Fibroblast of skin of right biceps (primary cell): ENCODE measurements at regions not wholly inside any gene's neighbourhood (a gene's known extent, or its start where the extent isn't known, plus 50 kb on each side); places are given as distances from the start of the nearest gene placed in this dataset.
"Not testable (repeated sequence)": the region's sequence is repeated elsewhere in the genome, so short reads cannot be mapped to it uniquely, and the experiment has no call there.

Source experiments
- DNase-seq: peaks from one replicate; pipeline ENCODE4 v3.0.0-alpha.2; 2013

DNA sequence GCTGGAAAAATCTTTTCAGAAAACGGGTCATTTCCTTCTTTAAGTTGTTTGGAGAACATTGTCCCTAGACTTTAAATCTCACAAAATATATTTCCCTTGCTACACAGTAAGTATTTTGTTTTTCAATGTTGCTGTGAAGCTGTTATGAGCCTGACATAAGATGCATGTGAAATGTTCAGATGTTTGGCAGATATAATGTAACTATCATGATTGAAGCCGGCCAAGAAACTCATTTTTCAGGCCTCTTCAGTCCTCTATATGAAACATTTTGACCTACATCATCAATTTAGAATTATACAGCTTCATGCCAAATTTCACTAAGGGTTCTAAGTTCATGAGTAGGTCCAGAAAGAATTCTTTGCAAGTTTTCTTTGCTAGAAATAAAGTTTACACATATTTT lies 133.8 kb downstream of the JRKL start:
- no peak for DNase-seq

DNA sequence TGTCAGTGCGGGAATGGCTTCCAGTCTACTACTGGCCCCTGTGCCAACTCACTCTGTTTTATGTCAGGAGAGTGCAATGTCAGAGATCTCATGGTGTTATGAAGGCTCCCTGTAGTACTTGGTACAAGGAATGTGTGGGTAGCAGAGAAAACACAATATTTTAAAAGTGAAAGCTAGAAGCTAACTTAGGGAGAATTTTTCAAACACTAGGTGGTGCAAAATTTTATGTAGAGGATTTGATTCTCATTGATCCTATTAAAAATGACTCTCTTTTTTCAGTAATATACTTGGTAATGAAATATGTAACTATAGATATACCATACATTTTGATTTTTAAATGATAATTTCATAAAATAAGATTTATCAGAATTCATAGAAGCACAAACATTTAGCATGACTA lies 134.7 kb downstream of the JRKL start:
- no peak for DNase-seq

DNA sequence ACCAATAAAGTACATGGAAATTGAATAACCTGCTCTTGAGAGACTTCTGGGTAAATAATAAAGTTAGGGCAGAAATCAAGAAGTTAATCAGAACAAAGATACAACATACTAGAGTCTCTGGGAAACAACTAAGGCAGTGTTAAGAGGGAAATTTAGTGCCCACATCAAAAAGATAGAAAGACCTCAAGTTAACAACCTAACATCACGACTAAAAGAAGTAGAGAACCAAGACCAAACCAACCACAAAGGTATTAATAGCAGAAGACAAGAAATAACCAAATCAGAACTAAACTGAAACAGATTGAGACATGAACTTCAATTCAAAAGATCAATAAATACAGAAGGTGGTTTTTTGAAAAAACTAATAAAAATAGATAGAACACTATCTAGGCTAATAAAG lies 140.7 kb downstream of the JRKL start:
- no peak for DNase-seq

DNA sequence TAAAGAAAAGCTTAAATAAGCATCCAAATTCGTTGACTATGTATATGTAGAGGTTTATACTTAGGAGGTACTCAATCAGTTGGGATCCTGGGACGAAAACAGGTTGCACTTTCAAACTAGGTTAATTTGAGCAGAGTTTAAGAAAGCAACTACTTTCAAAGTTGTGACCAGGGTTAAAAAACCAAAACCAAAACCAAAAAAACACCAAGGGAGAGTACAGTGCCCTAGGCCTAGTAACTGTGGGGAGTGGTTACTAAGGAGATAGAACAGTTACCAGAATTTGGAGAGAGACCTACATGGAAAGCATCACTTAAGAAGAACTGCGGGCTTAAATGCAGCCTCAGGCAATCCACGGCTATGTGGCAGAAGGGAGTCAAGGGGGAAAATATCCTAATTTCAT lies 148.3 kb downstream of the JRKL start:
- no peak for DNase-seq

DNA sequence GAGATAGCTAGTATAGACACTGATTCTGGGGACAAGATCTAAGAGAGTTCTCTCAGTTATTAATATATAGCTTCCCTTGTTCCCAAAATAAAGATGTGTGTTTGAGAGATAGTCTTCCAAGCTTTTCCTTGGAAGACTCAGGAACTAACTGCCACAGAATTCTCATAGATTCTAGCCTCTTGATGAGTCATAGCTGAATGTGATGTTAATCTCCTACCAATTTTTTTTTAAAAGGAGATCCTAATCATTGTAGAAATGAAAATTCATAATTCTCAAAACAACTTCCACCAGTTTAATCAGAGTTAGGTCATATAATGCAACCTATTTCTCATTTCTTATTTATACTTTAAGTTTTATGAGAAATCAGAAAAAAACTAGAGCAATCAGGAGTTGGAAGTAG lies 148.8 kb downstream of the JRKL start:
- no peak for DNase-seq

DNA sequence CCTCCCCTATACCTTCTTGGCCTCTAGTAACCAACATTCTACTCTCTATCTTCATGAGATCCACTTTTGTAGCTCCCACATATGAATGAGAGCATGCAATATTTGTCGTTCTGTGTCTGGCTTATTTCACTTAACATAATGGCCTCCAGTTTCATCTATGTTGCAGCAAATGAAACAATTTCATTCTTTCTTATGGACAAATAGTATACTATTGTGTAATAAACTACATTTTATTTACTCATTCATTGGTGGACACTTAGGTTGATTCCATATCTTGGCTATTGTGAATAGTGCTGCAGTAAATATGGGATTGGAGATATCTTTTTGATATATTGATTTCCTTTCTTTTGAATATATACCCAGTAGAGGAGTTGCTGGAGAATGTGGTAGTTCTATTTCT lies 151.1 kb downstream of the JRKL start:
- no peak for DNase-seq

DNA sequence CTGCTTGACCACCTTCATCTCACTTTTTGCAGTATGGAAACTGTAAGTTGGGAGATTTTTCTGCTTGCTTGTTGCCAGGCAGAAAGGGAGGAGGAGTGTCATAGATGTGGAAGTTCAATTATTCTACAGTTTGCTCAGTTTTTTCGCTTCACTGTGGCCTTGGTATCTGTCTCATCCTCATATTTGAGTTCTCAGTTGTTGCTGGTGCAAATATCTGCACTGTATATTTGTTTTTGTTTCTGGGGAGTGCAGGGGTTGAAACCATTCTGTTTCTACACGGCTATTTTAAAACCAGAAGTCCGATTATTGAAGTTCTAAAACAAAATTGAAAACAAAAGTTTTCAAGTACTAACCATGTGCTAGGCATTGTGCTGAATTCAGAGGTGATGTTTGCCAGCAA lies 153.4 kb downstream of the JRKL start:
- no peak for DNase-seq

DNA sequence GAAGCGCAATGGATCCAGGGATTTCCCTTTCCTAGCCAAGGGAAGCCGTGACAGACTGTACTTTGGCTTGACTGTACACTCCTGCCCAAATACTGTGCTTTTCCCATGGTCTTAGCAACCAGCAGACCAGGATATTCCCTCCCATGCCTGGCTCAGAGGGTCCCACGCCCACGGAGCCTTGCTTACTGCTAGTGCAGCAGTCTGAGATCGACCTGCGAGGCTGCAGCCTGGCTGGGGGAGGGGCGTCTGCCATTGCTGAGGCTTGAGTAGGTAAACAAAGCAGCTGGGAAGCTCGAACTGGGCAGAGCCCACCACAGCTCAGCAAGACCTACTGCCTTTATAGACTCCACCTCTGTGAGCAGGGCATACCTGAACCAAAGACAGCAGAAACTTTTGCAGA lies 155.4 kb downstream of the JRKL start:
- not testable (repeated sequence) for DNase-seq

DNA sequence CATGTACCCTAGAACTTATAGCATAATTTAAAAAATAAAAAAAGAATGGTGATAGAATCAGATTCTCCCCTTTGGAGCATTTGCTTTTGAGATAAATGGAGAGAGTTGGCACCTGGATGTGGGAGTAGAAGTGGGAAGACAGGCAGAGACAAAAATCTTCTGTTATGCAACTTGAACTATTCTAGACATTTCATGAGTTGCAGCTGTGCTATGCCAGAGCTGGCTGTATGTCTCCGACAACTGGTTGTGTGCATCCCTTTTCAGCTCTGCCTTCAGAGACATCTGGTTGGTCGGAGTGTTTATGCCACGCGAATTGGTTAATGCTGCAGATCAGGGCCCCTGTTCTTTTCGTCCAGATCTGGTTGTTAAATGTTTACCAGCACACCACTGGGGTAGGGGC lies 161.3 kb downstream of the JRKL start:
- DNase-seq, result no peak

DNA sequence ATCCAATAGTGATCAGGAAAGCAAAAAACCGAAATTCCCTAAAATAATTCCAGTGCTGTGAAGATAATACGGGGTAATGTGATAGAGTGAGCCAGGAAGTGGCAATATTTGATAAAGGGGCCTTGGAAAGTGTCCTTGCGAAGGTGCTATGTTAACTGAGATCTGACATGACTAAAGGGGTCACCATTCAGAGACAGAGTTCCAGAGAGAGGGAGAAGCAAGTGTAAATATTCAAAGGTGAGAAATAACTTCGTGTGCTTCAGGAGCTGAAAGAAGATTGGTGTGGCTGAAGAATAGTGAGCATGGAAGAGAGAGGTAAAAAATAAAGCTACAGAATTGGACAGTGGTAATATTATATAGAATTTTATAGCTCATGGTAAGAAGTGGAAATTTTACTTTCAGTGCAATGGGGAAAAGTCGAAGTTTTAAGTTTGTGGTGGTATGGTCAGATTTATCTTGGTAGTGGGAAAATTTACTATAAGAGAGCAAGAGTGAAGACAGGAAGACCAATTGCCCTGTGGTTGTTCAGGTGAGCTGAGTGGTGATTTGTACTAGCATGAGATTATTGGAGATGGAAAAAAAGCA lies 164.5 kb downstream of the JRKL start:
- no peak for DNase-seq

DNA sequence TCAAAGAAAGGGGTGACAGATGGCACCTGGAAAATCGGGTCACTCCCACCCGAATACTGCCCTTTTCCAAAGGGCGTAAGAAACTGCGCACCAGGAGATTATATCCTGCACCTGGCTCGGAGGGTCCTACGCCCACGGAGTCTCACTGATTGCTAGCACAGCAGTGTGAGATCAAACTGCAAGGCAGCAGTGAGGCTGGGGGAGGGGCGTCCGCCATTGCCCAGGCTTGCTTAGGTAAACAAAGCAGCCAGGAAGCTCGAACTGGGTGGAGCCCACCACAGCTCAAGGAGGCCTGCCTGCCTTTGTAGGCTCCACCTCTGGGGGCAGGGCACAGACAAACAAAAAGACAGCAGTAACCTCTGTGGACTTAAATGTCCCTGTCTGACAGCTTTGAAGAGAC lies 166.0 kb downstream of the JRKL start:
- not testable (repeated sequence) for DNase-seq

DNA sequence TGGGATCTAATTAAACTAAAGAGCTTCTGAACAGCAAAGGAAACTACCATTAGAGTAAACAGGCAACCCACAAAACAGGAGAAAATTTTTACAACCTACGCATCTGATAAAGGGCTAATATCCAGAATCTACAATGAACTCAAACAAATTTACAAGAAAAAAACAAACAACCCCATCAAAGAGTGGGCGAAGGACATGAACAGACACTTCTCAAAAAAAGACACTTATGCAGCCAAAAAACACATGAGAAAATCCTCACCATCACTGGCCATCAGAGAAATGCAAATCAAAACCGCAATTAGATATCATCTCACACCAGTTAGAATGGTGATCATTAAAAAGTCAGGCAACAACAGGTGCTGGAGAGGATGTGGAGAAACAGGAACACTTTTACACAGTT lies 170.9 kb downstream of the JRKL start:
- not testable (repeated sequence) for DNase-seq

DNA sequence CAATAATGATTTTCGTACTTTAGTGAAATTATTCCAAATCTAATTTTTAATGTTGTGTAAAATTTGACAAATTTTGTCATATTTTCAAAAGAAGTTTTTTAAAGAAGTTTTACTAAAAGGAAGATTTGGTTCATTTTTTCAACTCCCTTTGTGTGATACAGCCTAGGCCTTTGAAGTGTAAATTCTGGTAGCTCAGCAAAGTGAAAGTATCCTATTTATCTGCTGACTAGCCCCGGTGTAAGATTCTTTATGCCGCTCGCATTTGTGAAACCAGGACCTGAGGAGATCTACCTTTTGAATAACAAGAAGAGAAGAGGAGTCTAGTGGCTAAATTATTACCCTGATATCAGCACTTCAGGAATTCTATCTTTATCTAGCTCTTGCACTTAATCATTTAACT lies 177.4 kb downstream of the JRKL start:
- DNase-seq, result no peak

DNA sequence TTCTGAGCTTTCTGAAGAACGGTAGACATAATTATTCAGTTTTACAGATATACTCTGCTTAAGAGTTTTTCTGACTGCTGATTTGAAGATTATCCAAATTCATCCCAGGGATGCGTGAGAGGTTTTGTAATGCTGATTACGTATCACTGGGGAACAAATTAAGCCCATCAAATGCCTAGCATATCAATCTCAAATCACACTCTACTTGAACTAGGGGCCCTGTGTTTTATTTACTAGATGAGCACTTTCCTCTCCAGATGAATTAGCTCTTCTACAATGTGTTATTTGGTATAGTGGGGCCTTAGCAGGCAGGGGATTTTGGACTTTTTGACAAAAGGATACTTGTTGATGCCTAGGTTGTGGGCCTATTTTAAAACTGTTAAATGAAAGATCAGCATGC lies 177.9 kb downstream of the JRKL start:
- no peak for DNase-seq

DNA sequence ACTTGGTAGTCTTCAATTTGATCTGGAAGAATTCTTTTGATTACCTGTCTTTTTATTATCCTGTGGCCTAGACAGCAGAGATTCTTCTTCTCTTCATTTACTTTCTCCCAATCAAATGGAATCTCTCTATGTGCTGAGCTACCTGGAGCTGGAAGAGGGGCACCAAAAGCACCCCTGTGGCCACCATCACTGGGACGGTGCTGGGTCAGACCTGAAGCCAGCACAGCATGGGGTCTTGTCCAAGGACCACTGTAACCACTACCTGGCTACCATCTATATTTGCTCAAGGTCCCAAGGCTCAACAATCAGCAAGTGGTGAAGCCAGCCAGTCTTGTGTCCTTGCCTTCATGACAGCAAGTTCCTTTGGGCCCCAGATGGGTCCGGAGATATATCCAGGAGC lies 186.6 kb downstream of the JRKL start:
- no peak for DNase-seq

DNA sequence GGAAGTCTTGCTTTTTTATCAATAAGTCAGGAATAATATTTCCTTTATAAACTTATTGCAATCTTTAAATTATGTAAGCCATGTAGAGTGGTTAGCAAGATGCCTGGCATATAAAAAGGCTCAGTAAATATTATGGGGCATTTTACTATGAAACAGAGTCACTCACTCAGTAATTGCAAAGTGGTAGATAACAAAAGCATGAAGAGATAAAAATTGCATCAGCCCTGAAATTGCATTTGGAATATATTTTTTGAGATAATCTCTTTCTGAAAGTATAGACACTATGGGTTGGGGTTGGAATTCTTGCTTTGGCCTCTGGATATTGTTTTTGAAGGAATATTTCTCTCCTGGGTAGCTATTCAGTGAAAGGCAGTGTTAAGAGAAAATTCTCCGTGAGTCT lies 188.6 kb downstream of the JRKL start:
- no peak for DNase-seq

DNA sequence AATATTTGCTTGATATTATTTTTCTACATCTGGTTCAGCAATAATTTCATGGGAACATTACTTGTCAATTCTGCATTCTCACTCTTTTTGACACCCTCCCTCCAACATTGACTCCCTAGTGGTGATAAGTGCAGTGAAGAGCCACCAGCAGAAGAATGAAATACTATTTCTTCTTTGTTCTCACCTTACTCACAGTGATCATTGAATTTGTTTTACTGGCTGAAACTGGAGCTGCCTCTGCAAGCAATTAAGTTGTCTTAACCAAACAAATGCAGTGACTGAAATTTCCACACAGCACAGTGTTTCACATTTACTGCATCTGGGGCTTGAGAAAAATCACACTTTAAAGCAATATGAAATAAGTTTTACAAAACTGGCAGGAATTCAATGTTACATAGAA lies 189.8 kb downstream of the JRKL start:
- DNase-seq, result no peak

DNA sequence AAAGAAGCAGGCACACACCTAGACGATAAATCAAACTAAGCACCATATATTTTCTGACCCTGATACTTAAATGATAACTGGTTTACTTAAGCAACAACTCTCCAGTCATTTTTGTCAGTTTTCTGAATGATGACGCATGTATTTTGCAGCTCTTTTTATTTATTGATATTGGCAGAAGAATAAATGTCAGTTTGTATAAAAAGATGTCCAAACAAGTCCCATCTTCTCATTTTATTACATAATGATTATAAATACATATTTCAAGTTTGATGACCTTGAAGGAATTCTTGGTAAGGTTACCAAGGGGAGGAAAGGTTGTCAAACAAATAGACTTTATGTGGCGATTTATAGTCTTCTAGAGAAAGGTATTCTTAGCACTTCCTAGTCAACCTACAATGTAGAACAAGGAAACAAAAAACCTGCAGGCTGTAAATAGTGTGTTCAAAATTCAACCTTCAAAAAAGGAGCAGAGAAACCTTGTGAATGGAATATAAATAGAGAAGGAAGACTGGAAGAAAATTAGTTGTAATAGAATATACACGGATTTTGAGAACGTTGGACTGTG lies 190.7 kb downstream of the JRKL start:
- DNase-seq, result no peak

DNA sequence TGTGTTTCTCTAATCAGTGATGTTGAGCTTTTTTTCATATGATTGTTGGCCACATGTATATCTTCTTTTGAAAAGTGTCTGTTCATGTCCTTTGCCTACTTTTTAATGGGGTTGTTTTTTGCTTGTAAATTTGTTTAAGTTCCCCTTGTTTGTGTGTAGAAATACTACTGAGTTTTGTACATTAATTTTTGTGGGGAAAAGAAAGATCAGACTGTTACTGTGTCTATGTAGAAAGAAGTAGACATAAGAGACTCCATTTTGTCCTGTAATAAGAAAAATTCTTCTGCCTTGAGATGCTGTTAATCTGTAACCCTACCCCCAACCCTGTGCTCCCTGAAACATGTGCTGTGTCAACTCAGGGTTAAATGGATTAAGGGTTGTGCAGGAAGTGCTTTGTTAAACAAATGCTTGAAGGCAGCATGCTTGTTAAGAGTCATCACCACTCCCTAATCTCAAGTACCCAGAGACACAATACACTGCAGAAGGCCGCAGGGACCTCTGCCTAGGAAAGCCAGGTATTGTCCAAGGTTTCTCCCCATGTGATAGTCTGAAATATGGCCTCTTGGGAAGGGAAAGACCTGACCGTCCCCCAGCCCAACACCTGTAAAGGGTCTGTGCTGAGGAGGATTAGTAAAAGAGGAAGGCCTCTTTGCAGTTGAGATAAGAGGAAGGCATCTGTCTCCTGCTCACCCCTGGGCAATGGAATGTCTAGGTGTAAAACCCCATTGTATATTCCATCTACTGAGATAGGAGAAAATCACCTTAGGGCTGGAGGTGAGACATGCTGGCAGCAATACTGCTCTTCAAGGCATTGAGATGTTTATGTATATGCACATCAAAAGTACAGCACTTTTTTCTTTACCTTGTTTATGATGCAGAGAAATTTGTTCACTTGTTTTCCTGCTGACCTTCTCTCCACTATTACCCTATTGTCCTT lies 196.4 kb downstream of the JRKL start:
- not testable (repeated sequence) for DNase-seq

DNA sequence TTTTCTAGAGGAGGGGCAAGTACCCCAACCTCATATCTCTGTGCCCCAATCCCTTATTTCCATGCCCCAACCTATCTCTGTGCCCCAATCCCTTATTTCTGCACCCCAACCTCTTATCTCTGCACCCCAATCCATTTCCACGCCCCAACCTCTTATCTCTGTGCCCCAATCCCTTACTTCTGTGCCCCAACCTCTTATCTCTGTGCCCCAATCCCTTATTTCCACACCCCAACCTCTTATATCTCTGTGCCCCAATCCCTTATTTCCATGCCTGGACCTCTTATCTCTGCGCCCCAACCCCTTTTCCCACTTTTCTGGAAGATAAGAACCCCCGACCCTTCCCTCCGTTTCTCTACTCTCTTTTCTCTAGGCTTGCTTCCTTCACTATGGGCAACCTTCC lies 199.0 kb downstream of the JRKL start:
- not testable (repeated sequence) for DNase-seq

DNA sequence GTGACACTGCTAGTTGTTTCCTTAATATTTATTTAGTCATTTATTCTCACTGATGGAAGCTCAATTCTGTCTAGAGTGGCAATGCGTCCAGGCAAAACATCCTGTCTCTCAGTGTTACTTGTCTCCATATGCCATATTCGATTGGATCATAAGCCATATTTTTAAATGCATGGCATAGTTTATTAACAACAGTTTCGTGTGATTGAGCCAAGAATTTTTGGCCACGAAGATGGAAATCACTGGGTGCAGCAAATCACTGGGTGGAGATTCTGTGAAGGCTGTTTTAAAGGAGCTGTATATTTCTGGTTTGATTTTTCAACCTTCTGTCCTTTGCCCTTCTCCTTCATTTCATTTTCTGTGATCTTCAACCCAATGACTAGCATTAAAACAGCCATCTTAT lies 205.2 kb downstream of the JRKL start:
- DNase-seq, result no peak

DNA sequence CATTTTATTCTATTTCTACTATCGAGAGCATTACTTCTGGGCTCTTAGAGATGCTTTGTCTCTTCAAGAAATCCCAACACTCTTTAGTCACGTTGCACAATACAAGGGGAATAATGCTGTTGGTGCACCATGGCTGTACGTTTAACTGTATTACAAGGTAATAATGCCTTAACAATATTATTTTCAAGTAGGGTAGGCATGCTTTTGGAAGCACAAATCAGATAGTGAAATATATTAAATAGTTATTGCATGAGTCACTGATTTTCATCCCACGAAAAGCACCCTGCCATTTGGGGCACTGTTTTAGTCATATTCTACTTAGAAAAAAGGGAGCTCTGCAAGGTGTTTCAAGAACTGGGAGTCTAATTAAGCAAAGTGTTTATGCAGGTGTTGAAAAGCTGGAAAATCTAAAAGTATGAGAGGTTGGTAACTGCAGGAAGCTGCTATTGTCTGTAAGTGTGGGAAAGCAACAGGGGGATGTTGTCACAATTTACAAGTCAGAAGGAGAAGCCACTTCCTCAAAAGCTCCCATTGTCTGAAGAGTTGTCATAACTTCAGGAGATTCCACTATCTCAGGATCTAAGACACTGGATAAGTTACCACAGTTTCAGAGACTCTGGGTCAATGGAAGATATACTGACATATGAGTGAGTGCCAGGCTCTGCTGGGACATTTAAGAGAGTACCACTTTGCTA lies 218.2 kb downstream of the JRKL start:
- DNase-seq, result no peak

DNA sequence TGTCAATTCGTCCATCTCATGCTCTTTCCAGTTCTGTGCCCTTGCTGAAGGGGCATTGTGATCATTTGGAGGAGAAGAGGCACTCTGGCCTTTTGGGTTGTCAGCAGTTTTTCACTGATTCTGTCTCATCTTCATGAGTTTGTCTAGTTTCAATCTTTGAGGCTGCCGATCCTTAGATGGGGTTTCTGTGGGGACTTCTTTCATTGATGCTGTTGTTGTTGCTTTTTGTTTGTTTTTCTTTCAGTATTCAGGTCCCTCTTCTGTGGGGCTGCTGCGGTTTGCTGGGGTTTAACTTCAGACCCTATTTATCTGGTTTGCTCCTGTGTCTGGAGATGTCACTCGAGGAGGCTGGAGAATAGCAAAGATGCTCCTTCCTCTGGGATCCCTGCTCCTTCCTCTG lies 224.3 kb downstream of the JRKL start:
- no peak for DNase-seq

DNA sequence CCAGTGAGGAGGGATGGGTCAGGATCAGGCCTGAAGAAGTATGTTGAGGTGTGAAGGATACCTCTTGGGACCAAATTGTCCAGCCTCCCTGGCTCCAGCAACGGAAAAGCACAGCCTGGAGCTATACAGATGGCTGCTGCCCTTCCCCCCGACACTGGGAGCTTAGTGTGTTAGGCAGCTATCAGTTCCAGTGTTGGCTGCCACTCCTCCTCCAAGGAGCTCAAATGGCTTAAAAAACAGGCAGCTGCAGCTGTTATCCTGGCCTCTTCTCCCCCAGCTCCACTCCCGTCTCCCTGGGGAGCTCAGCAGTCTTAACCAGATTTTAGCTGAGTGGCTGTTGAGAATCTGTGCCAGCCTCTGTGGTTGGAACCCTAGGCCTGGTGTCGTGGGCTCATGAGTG lies 225.0 kb downstream of the JRKL start:
- no peak for DNase-seq
